ENCODE measurements at regions not wholly inside any gene's neighbourhood (a gene's known extent, or its start where the extent isn't known, plus 50 kb on each side); places are given as distances from the start of the nearest gene placed in this dataset.

- no peak for TF ChIP-seq CTCF (IDR thresholded peaks at IDR 0.05; ENCODE audit: low read depth, low read length, missing control alignments)
- H3K4me3 ChIP-seq (replicated peaks; ENCODE audit: low read depth, low read length): no peak overlapping the region
Measured at GRCh38 chr10:9743639-9744038, 1274.0 kb upstream of the CELF2 start.

GRCh38 chr10:9745158-9745557 lies 1272.5 kb upstream of the CELF2 start:
- DNase-seq (ENCODE audit: extremely low read depth, low read depth): no peak
- TF ChIP-seq CTCF (IDR thresholded peaks at IDR 0.05; ENCODE audit: low read depth, low read length, missing control alignments): no peak
- no peak overlapping the region for H3K4me3 ChIP-seq (replicated peaks; ENCODE audit: low read depth, low read length)

More at GRCh38 chr10:9743639-9744038, 1274.0 kb upstream of the CELF2 start:
- DNase-seq (ENCODE audit: extremely low read depth, low read depth): no peak

- TF ChIP-seq CTCF (IDR thresholded peaks at IDR 0.05; ENCODE audit: low read depth, low read length, missing control alignments): no peak
- H3K4me3 ChIP-seq (replicated peaks; ENCODE audit: low read depth, low read length): no peak overlapping the region
- DNase-seq (ENCODE audit: extremely low read depth, low read depth): no peak
Measured at GRCh38 chr10:9757176-9757575, 1260.5 kb upstream of the CELF2 start.

GRCh38 chr10:9759596-9759995 lies 1258.1 kb upstream of the CELF2 start:
- no peak overlapping the region for H3K4me3 ChIP-seq (replicated peaks; ENCODE audit: low read depth, low read length)
- TF ChIP-seq CTCF (IDR thresholded peaks at IDR 0.05; ENCODE audit: low read depth, low read length, missing control alignments): no peak
- DNase-seq (ENCODE audit: extremely low read depth, low read depth): no peak

GRCh38 chr10:9762966-9763656 lies 1254.6 kb upstream of the CELF2 start:
- no peak for TF ChIP-seq CTCF (IDR thresholded peaks at IDR 0.05; ENCODE audit: low read depth, low read length, missing control alignments)
- DNase-seq (ENCODE audit: extremely low read depth, low read depth): peak; percentile 3
- H3K4me3 ChIP-seq (replicated peaks; ENCODE audit: low read depth, low read length): no peak overlapping the region

- no peak for DNase-seq (ENCODE audit: extremely low read depth, low read depth)
- no peak overlapping the region for H3K4me3 ChIP-seq (replicated peaks; ENCODE audit: low read depth, low read length)
- no peak for TF ChIP-seq CTCF (IDR thresholded peaks at IDR 0.05; ENCODE audit: low read depth, low read length, missing control alignments)
Measured at GRCh38 chr10:9766762-9767161, 1250.9 kb upstream of the CELF2 start.

GRCh38 chr10:9781666-9782065 lies 1236.0 kb upstream of the CELF2 start:
- no peak overlapping the region for H3K4me3 ChIP-seq (replicated peaks; ENCODE audit: low read depth, low read length)
- no peak for TF ChIP-seq CTCF (IDR thresholded peaks at IDR 0.05; ENCODE audit: low read depth, low read length, missing control alignments)
- no peak for DNase-seq (ENCODE audit: extremely low read depth, low read depth)
